ENCODE measurements at regions not wholly inside any gene's neighbourhood (a gene's known extent, or its start where the extent isn't known, plus 50 kb on each side); places are given as distances from the start of the nearest gene placed in this dataset.

- H3K27me3 Mint-ChIP-seq (ENCODE audit: insufficient read depth) = no peaks in the 10 kb centered on the region; the same call in 1 of the 2 replicates
- H3K36me3 Mint-ChIP-seq (ENCODE audit: low read depth) = no peaks in the 10 kb centered on the region
- TF ChIP-seq, protein P1, sequence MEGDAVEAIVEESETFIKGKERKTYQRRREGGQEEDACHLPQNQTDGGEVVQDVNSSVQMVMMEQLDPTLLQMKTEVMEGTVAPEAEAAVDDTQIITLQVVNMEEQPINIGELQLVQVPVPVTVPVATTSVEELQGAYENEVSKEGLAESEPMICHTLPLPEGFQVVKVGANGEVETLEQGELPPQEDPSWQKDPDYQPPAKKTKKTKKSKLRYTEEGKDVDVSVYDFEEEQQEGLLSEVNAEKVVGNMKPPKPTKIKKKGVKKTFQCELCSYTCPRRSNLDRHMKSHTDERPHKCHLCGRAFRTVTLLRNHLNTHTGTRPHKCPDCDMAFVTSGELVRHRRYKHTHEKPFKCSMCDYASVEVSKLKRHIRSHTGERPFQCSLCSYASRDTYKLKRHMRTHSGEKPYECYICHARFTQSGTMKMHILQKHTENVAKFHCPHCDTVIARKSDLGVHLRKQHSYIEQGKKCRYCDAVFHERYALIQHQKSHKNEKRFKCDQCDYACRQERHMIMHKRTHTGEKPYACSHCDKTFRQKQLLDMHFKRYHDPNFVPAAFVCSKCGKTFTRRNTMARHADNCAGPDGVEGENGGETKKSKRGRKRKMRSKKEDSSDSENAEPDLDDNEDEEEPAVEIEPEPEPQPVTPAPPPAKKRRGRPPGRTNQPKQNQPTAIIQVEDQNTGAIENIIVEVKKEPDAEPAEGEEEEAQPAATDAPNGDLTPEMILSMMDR (IDR thresholded peaks at IDR 0.05) = no peak
- no peak overlapping the region for H3K27ac Mint-ChIP-seq
- H3K4me3 Mint-ChIP-seq = no peak overlapping the region
- H3K4me1 Mint-ChIP-seq (ENCODE audit: low read depth) = no peaks in the 10 kb centered on the region
- no peak for DNase-seq
- peaks cover 31% of the 10 kb centered on the region for H3K9me3 Mint-ChIP-seq
Observed at GRCh38 chr4:92253550-92253949, 50.2 kb upstream of the GRID2 start.

Data from HFFc6 (cell line).